Activated naive CD8-positive, alpha-beta T cell treated with anti-CD3 and anti-CD28 coated beads, Interleukin-2, amount 10 ng/mL, durations not matched to agents 7 days and 5 days (primary cell): ENCODE measurements at regions not wholly inside any gene's neighbourhood (a gene's known extent, or its start where the extent isn't known, plus 50 kb on each side); places are given as distances from the start of the nearest gene placed in this dataset.

Experiments used
- ATAC-seq: fragments of 150-1000 bp; cut with Tn5 transposase; one replicate; pipeline ENCODE4 v1.10.0; 2021; ENCODE audit warnings: low read depth, moderate library complexity
- POLR2A ChIA-PET: fragments of 350-600 bp; sonication (Branson Sonifier 250); formaldehyde crosslinking; loops from one replicate; lab custom pipeline; 2021; ENCODE audit warnings: antibody characterized with exemption; lab: Charles Lee
- DNase-seq: peaks from one replicate; pipeline ENCODE4 v3.0.0; 2021
- H3K27ac Mint-ChIP-seq: one replicate; pipeline ENCODE4 v1.8.0; 2022; ENCODE audit warnings: mild to moderate bottlenecking, mixed read lengths
- H3K27me3 Mint-ChIP-seq: one replicate; pipeline ENCODE4 v1.8.0; 2022; ENCODE audit warnings: mild to moderate bottlenecking, moderate library complexity, mixed read lengths
- H3K36me3 Mint-ChIP-seq: one replicate; pipeline ENCODE4 v1.8.0; 2021; ENCODE audit warnings: mild to moderate bottlenecking, mixed read lengths
- H3K4me1 Mint-ChIP-seq: one replicate; pipeline ENCODE4 v1.8.0; 2021; ENCODE audit warnings: mixed read lengths
- H3K4me3 Mint-ChIP-seq: one replicate; pipeline ENCODE4 v1.8.0; 2022; ENCODE audit warnings: mild to moderate bottlenecking, moderate library complexity, mixed read lengths
- H3K9me3 Mint-ChIP-seq: one replicate; pipeline ENCODE4 v1.8.0; 2021; ENCODE audit warnings: mixed read lengths

GRCh38 chr10:44172883-44173607 lies 211.9 kb downstream of the CXCL12 start:
- POLR2A ChIA-PET = no interaction called here

GRCh38 chr10:44171765-44172164 lies 213.1 kb downstream of the CXCL12 start:
- no peak overlapping the region for H3K4me3 Mint-ChIP-seq
- no peak overlapping the region for H3K27ac Mint-ChIP-seq
- ATAC-seq = no peak
- POLR2A ChIA-PET = no interaction called here
- no peaks in the 10 kb centered on the region for H3K9me3 Mint-ChIP-seq
- no peaks in the 10 kb centered on the region for H3K36me3 Mint-ChIP-seq
- no peaks in the 10 kb centered on the region for H3K4me1 Mint-ChIP-seq
- DNase-seq = no peak
- no peaks in the 10 kb centered on the region for H3K27me3 Mint-ChIP-seq

More at GRCh38 chr10:44172883-44173607, 211.9 kb downstream of the CXCL12 start:
- no peak overlapping the region for H3K27ac Mint-ChIP-seq
- ATAC-seq = no peak
- no peaks in the 10 kb centered on the region for H3K9me3 Mint-ChIP-seq
- H3K27me3 Mint-ChIP-seq = no peaks in the 10 kb centered on the region
- H3K4me1 Mint-ChIP-seq = no peaks in the 10 kb centered on the region
- no peaks in the 10 kb centered on the region for H3K36me3 Mint-ChIP-seq
- no peak overlapping the region for H3K4me3 Mint-ChIP-seq
- DNase-seq = no peak

- no peak for ATAC-seq
- no peak overlapping the region for H3K4me3 Mint-ChIP-seq
- no peak overlapping the region for H3K27ac Mint-ChIP-seq
- H3K4me1 Mint-ChIP-seq = no peaks in the 10 kb centered on the region
- POLR2A ChIA-PET = no interaction called here
- no peaks in the 10 kb centered on the region for H3K27me3 Mint-ChIP-seq
- no peaks in the 10 kb centered on the region for H3K9me3 Mint-ChIP-seq
- no peaks in the 10 kb centered on the region for H3K36me3 Mint-ChIP-seq
- no peak for DNase-seq
Measured at GRCh38 chr10:44168478-44168877, 216.4 kb downstream of the CXCL12 start.

GRCh38 chr10:44167752-44168151 lies 217.1 kb downstream of the CXCL12 start:
- H3K36me3 Mint-ChIP-seq = no peaks in the 10 kb centered on the region
- H3K27me3 Mint-ChIP-seq = no peaks in the 10 kb centered on the region
- ATAC-seq (no peak), DNase-seq (no peak)
- no peak overlapping the region for H3K4me3 Mint-ChIP-seq
- no peak overlapping the region for H3K27ac Mint-ChIP-seq
- no peaks in the 10 kb centered on the region for H3K9me3 Mint-ChIP-seq
- H3K4me1 Mint-ChIP-seq = no peaks in the 10 kb centered on the region
- POLR2A ChIA-PET = no interaction called here

GRCh38 chr10:44166441-44166840 lies 218.5 kb downstream of the CXCL12 start:
- Mint-ChIP-seq H3K27ac (no peak overlapping the region), H3K4me1 (no peaks in the 10 kb centered on the region), H3K27me3 (no peaks in the 10 kb centered on the region), H3K9me3 (no peaks in the 10 kb centered on the region), H3K36me3 (no peaks in the 10 kb centered on the region), H3K4me3 (no peak overlapping the region)
- no peak for ATAC-seq
- no peak for DNase-seq
- POLR2A ChIA-PET = no interaction called here

- ATAC-seq (no peak), DNase-seq (no peak)
- H3K27me3 Mint-ChIP-seq = no peaks in the 10 kb centered on the region
- H3K4me1 Mint-ChIP-seq = no peaks in the 10 kb centered on the region
- POLR2A ChIA-PET = no interaction called here
- H3K4me3 Mint-ChIP-seq = no peak overlapping the region
- no peaks in the 10 kb centered on the region for H3K9me3 Mint-ChIP-seq
- H3K27ac Mint-ChIP-seq = no peak overlapping the region
- no peaks in the 10 kb centered on the region for H3K36me3 Mint-ChIP-seq
Measured at GRCh38 chr10:44164251-44164956, 220.5 kb downstream of the CXCL12 start.

GRCh38 chr10:44161184-44161583 lies 223.7 kb downstream of the CXCL12 start:
- no peak for ATAC-seq
- Mint-ChIP-seq H3K9me3 (no peaks in the 10 kb centered on the region), H3K36me3 (no peaks in the 10 kb centered on the region), H3K4me3 (no peak overlapping the region), H3K27me3 (no peaks in the 10 kb centered on the region), H3K27ac (no peak overlapping the region), H3K4me1 (no peaks in the 10 kb centered on the region)
- DNase-seq = no peak
- POLR2A ChIA-PET = no interaction called here

- no peaks in the 10 kb centered on the region for H3K4me1 Mint-ChIP-seq
- H3K4me3 Mint-ChIP-seq = no peak overlapping the region
- no peaks in the 10 kb centered on the region for H3K9me3 Mint-ChIP-seq
- POLR2A ChIA-PET = no interaction called here
- H3K27me3 Mint-ChIP-seq = no peaks in the 10 kb centered on the region
- DNase-seq (no peak), ATAC-seq (no peak)
- H3K36me3 Mint-ChIP-seq = no peaks in the 10 kb centered on the region
- H3K27ac Mint-ChIP-seq = no peak overlapping the region
Measured at GRCh38 chr10:44157574-44157973, 227.3 kb downstream of the CXCL12 start.

GRCh38 chr10:44154956-44155355 lies 229.9 kb downstream of the CXCL12 start:
- Mint-ChIP-seq H3K27me3 (no peaks in the 10 kb centered on the region), H3K27ac (no peak overlapping the region), H3K9me3 (peaks cover 5% of the 10 kb centered on the region), H3K4me1 (no peaks in the 10 kb centered on the region), H3K36me3 (no peaks in the 10 kb centered on the region), H3K4me3 (no peak overlapping the region)
- DNase-seq = no peak
- no peak for ATAC-seq
- POLR2A ChIA-PET = no interaction called here

GRCh38 chr10:44153918-44154670 lies 230.8 kb downstream of the CXCL12 start:
- no peaks in the 10 kb centered on the region for H3K27me3 Mint-ChIP-seq
- H3K36me3 Mint-ChIP-seq = no peaks in the 10 kb centered on the region
- peaks cover 5% of the 10 kb centered on the region for H3K9me3 Mint-ChIP-seq
- no peaks in the 10 kb centered on the region for H3K4me1 Mint-ChIP-seq
- POLR2A ChIA-PET = no interaction called here
- no peak for ATAC-seq
- no peak for DNase-seq
- H3K4me3 Mint-ChIP-seq = no peak overlapping the region
- H3K27ac Mint-ChIP-seq = no peak overlapping the region

- H3K4me1 Mint-ChIP-seq = no peaks in the 10 kb centered on the region
- no peaks in the 10 kb centered on the region for H3K36me3 Mint-ChIP-seq
- H3K9me3 Mint-ChIP-seq = peaks cover 2% of the 10 kb centered on the region
- POLR2A ChIA-PET = no interaction called here
- no peak overlapping the region for H3K27ac Mint-ChIP-seq
- ATAC-seq (no peak), DNase-seq (no peak)
- no peaks in the 10 kb centered on the region for H3K27me3 Mint-ChIP-seq
- no peak overlapping the region for H3K4me3 Mint-ChIP-seq
Measured at GRCh38 chr10:44143556-44143955, 241.3 kb downstream of the CXCL12 start.

- Mint-ChIP-seq H3K27ac (no peak overlapping the region), H3K4me1 (no peaks in the 10 kb centered on the region), H3K27me3 (peaks cover 5% of the 10 kb centered on the region), H3K4me3 (no peak overlapping the region), H3K36me3 (no peaks in the 10 kb centered on the region), H3K9me3 (no peaks in the 10 kb centered on the region)
- no peak for DNase-seq
- no peak for ATAC-seq
- POLR2A ChIA-PET = no interaction called here
Measured at GRCh38 chr10:44132361-44133289, 252.3 kb downstream of the CXCL12 start.

- ATAC-seq = no peak
- no peak overlapping the region for H3K4me3 Mint-ChIP-seq
- POLR2A ChIA-PET = no interaction called here
Measured at GRCh38 chr10:44126291-44126717, 258.6 kb downstream of the CXCL12 start.

More at GRCh38 chr10:44126291-44126717, 258.6 kb downstream of the CXCL12 start:
- H3K27me3 Mint-ChIP-seq = no peaks in the 10 kb centered on the region
- H3K4me1 Mint-ChIP-seq = no peaks in the 10 kb centered on the region
- no peak for DNase-seq
- no peaks in the 10 kb centered on the region for H3K36me3 Mint-ChIP-seq
- no peaks in the 10 kb centered on the region for H3K9me3 Mint-ChIP-seq
- no peak overlapping the region for H3K27ac Mint-ChIP-seq
